CD4-positive, alpha-beta T cell treated with Interleukin-6 for 4 hours (primary cell): ENCODE measurements at regions not wholly inside any gene's neighbourhood (a gene's known extent, or its start where the extent isn't known, plus 50 kb on each side); places are given as distances from the start of the nearest gene placed in this dataset.

Source experiments
- DNase-seq: peaks from one replicate; pipeline ENCODE4 v3.0.0-alpha.2; 2020; ENCODE audit warnings: mixed read lengths

DNA sequence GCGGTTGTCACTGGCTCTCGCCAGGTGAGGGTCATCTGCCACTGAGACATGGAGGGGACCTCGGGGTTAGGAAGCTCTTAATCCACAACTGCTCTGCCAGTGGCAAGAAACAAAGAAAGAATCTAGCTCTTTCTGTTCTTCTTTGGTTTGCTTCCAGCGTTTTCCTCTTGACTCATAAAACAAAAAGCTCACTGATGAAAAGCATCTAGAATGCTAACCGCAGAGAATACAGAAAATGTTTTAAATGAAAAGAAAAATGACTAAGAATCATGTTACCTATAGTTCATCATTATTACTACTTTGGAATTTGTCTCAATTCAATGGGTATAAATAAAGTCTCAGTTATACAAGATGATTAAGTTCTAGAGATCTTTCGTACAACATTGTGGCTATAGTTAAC is 274.8 kb upstream of the TENM3 start:
- no peak for DNase-seq

DNA sequence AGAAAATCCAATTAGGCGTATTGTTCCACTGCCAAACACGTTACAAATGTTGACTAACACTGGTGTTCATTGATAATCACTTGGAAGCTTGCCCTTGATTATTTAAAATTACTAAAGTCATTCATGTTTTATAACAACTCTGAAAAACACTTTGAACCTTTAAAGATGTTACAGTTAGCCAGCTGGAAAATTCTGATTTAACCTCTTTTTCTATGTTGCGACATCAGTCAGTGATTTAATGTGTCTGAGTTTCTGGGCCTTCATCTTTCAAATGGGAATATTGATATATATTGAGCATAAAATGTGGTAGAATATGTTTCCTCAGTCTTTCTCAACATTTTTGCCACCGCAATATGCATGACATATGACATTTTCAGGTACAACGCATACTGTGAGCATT is 274.1 kb upstream of the TENM3 start:
- DNase-seq, result no peak

DNA sequence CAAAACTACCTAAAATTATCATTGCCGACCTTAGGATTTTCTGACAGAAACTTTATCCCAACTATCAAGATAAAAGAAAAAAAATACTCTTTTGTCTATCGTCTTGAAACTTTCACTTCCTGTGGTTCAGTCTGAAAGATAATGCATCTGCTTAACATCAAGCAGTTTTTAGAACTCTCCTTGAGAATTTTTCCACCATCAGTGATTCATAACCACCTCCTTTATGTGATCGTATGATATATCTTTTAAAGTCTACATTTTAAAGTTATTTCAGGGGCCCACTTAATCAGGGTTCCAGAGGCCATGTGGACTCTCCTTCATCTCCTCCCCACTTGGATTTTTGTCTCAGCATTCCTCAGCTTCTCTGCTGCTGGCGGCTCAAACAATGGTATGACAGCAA is 272.8 kb upstream of the TENM3 start:
- no peak for DNase-seq

DNA sequence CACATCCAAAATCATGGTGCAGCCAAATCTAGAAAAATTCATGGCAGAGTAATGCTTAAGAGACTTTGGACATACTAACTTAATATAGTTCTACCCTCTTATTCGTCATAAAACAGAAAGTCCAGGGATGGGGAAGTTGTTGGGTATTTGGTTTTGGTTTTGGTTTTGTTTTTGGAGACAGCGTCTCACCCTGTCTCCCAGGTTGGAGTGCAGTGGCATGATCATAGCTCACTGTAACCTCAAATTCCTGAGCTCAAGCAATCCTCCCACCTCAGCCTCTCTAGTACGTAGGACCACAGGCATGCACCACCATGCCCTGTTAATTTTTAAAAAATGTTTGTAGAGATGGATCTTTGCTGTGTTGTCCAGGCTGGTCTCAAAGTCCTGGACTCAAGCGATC is 271.8 kb upstream of the TENM3 start:
- DNase-seq, result no peak

DNA sequence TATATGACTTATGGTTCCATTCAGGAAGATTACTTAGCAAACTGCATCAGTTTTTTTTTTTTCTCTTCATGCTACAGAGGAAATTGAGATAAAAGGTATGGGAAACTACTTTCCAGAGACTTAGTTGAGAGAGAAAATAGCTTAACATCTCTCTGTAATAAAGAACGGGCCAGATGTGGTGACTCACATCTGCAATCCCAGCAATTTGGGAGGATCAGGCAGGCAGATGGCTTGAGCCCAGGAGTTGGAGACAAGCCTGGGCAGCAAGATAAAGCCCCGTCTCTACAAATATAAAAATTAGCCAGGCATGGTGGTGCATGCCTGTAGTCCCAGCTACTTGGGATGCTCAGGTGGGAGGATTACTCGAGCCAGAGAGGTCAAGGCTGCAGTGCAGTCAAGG is 271.2 kb upstream of the TENM3 start:
- no peak for DNase-seq

DNA sequence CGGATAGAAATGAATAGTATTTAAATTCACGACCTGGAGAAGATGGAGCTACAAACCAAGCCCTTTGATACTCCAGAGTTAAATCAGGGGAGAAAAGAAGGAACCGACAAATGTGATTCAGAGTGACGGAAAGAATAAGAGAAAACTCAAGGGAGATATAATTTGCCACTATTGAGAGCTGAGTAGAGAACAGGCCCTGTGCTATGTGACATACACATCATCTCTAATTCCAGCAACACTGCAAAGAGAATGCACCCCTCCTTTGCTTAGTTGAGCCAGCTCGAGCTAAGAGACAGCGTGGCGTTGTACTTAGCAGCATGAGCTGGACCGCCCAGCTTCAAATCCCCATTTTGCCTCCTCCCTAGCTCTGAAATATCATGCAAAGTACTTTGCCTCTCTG is 266.4 kb upstream of the TENM3 start:
- no peak for DNase-seq

DNA sequence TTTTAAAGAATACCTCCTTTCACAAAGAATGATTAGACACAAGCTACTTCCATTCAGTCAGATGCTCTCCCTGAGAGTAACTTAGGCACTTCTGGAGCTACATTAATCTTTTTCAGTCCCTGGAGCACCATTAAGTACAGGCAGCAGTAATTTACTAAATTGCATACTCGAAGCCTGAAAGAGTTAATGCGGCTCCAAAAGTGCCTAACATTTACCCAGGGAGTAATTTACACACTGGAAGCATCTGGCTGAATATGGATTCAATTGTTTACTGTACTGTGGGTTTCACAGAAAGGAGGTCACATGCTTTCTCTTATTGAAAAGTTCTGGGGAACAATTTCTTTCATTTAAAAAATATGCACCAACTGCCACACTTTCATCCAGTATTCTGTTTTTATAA is 260.8 kb upstream of the TENM3 start:
- DNase-seq, result no peak

DNA sequence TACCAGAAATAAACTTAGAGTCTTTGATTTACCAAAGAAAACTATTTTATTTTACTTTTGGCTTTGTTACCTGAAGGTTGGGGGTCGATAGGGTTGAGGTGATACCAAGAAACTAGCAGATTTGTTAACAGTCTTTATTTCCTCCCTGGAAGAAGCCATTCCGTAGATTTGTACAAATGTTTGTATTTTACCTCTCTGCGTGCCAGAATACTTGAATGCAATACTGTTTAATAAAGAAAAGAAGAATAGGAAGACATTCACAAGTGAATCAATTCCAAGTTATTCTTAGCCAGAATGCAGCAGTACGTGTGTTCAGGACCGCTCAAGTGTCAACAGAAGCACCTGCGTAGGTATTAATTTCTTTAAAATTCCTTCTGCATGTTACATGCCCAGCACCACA is 260.3 kb upstream of the TENM3 start:
- DNase-seq, result no peak

DNA sequence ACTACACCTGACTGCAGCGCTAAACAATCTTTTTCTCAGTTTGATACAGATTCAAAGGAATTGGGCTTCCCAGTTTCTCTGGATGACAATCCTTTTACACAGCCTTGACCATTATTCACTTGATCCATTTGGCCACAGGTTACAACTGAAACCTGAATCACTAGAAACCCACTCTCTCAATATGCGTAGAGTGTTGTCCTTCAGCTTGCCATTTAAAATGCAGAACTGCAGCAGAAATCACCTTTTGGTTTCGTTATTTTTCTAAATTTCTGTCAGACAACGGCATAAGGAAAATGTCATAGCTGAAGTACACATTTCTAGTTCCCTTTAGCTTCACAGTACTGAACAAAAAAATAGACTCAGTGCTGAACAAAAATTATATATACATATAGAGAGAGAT is 255.8 kb upstream of the TENM3 start:
- DNase-seq, result no peak

DNA sequence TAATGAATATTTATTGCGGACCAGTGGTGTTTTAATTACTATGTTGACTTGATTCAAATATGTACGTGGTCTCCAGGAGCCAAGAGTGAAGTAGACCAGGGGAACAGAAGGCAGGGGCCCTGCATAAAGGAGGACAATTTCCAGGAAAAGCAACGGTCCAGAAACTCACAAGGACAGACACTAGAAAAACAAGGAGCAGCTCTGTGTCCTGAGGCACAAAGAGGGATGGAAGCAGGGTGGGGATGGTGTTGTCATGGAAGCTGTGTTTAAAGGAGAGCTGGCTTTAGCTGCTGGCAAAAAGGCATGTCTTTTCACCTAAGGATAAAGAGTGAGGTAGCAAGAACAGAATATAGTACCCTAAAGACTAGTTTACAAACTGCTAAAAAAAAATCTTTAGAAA is 254.1 kb upstream of the TENM3 start:
- DNase-seq, result no peak

DNA sequence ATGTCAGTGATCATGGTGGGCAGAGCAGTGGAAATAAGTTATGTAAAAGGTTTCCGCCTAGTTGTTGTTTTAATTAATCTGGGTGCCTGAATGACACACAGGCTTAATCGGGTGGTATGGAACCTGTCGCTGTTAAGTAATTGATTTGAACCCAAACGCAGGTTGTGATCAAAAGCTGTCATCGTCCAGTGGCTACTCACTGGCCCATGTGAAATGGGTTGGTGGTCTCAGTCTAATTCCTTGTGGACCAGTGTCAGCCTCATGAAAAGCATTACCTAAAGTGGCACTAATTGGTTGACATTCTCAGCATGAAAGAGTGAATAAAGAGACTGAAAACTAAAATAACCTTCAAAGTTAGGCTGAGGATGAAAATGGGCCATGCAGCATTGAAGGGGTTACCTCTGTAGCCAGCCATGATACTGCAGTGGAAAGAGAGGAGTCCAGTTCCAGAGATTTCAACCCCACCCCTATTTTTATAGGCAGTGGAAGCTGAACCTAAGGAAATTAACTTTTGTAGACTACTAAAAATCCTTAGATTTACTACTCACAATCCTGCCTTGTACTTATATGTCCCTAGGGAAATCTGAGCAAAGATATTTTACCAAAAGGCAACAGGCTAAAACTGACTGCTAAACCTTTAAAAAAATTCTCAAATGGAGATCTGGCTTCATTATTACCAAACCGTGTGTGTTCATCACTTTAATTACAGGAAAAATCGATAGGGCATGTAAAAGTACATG is 251.7 kb upstream of the TENM3 start:
- DNase-seq, result no peak

DNA sequence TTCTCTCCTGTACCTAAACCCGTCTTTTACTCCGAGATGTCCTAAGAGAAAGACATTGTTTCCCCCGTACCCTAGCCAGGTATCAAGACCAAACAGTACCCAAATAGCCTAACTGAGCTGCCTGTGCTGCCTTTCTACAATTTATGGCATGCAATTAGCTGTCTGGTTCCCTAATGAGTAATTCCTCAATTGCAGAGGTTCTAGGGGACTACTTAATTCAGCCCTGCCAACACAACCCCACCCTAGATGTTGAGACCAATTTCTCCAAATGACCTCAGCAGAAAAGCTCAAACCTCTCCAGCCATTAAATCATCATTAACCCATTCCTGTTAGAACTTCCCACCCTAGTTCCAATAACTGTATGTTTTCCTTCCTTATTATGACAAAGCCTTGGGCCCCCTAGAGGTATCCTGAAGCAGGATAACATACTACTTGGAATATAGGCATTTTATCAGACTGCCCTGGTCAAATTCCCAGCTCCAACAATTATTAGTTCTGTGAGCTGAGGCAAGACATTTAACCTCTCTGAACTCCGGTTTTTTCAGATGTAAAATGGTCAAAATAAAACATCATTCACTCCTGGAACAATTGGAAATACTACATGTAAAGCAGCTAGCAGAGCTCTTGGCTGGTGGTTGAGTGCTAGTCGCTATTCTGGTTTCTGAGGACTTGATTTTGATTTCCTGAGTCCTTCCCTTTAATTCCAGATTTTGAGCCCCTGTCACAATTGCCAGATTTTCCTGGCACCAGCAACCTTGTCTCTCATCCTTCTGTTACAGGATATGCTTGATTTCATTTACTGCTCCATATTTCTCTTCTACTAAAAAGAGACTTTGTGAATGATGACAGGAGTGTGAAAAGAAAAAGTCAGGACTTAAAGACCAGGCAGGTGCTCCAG is 244.6 kb upstream of the TENM3 start:
- DNase-seq, result no peak

DNA sequence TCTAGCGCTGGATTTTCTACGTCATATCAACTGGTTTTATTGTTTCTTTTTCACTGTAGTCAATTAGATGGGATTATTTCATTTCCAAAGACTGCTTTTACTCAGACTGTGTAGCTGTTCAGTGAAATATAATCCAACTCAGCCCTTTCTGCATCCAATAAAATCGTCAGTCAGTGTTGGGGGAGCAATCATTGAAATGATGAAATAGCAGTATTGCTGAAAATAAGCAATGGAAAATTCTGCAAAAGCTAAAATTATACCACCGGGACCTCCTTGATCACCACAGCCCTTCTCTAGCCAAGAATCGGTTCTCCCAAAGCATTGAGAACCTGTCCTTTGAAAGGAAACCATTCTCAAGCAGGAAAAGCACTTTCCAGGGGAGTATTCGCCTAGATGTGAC is 243.1 kb upstream of the TENM3 start:
- DNase-seq, result no peak

DNA sequence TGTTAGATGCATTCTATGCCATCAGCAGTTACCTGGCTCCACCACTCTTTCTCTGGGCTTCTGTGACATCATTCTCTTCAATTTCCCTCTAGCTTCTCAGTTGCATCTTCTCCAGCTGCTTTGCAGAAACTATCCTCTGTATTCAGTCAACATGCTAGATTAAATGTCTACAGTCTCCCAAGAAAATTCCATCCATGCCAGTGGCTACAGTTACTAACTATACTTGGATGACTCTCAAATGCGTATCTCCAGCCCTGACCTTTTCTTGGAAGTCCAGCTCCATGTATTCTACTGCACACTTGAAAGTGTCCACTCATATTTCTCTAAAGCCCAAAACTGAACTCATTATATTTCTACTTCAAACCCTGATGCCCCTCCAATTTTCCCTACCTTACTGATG is 232.3 kb upstream of the TENM3 start:
- no peak for DNase-seq

DNA sequence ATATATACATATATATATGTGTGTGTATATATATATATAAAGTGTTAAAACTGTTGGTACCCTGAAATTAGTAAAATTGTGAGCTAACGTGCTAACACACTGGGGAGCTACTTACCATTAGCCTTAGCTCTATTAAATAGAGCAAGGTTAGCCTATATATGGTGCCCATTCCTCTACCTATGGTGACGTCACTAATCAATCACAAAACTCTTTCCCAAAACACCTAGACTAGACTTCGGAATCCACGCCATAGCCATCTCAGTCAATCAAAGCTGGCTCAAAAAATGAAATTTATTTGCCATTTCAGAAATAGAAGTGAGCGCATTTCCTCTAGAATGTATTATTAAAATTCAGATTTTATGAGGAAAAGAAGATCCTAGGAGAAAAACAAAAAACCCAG is 229.0 kb upstream of the TENM3 start:
- no peak for DNase-seq

DNA sequence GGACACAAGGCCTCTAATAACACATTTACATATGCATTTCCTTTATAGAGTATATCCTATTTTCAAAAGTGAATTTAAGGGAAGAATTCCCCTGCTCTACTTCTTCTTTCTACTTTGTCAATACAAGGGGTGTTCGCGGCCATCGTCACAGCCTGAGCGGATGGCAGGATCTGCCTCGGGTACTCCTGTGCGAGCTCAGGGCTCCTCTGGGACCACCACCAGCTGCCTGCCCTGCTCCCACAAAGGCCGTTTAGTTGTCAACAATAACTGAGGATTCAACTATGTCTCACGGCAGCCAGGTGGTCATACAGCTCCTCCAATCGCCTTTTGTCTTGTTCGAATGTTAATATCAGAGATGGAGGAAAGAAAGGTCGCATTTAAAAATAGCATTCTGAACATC is 228.2 kb upstream of the TENM3 start:
- DNase-seq, result no peak

DNA sequence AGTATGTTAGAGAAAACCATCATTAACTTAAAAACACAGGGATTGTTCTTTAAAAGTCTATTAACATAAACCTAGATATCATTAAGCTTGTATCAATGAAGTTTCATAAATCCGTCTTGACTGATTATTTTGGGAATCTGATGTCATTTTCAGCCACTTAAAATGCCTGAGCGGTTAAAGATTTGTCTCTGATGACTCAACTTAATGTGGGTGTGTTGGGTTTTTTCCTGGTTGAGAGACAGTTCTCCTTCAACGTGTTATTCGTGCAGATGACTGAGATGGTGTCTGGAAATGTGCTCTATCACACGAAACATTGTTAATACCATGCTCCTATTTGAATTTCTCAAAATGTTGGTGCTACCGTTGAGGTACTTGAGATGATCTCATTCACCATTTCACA is 227.3 kb upstream of the TENM3 start:
- DNase-seq, result no peak

DNA sequence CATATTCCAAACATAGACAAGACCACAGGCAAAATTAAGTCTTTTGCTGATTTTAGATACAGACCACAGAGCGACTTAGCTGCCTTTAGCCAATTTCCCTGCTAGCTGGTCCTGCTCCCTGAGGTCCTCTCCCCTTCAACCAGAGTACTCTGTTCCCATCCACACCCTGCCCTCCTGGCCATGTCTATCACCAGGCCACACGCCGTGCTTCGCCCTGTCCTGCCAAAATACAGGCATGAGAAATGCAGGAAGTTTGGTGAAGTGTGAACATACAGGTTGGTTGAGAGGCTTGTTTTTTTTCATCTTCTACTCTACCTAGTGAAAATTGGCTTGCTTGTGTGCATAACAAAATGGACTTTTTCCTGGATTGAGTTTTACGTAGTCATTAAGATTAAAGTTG is 226.2 kb upstream of the TENM3 start:
- no peak for DNase-seq

DNA sequence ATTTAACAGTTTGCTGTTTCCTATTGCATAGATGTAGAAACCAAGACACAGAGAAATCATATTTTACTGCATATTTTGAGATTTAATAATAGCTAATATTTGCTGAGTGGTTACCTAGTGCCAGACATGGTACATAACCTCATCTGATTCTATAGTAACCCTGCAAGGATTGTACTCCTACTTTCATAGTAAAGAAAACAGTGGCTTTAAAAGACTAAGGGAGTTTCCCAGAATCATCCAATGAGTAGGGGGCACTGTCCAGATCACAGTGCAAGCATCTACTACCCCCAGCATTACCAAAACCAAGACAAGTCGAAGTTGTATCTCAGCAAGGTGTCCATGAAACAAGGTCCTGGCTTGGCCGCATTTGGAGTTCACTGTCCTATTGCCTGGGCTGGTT is 224.5 kb upstream of the TENM3 start:
- no peak for DNase-seq

DNA sequence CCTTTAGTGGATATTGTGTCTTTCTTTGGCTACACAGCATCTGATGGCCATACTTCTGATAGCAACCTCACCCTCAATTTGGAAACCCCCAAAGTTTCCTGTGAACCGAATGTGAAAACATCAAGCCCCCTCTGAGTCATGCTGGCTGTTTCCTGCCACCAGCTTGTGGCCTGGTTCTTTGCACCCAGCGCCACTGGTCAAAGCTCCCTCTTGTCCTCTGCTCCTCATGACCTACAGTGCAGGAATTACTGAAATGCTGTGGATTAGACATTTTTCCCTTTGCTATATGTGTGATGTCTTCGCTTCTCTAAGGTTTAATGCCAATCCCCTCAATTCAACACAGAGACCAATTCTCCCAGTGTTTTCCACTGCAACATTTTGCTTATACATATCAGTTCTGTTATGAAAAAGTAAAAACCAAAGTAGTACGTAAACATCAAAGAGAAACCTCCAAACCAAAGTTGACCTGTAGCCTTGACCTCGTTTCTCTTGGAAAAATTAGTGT is 224.0 kb upstream of the TENM3 start:
- no peak for DNase-seq

DNA sequence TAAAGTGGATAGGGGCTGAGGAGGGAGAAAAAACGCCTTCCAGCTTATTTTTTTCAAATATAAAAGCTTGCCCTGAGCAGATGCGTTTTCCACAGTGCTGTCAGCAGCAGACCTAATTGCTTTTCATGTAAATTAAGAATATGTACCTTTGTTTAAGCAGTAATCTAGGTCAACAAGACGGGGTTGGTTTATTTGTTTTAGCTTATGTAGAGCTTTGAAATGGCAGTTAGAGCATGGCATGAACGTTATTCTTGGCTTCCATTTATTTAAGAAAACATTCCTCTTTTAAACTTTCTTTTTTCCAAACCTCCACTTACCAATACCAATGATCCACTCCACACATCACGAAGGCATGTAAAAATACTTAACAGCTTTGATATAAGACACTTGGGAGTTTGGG is 220.3 kb upstream of the TENM3 start:
- no peak for DNase-seq

DNA sequence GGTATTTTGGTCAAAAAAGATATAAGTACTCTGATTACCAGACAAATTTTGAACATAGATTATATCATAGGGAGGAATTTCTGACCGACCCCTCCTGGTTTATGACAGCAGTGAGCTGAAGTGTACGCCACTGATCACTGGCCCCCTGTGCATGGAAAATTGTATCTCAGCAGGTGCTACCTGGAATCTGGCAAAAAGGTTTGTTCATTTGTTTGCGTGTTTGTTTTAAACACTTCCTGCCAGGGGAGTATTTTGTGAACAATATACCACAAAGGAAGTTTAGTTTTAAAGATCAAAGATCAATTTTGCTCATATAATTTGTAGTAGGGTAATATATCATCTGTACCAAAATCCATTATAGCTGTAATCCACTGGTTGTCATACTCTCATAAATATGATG is 219.7 kb upstream of the TENM3 start:
- no peak for DNase-seq

DNA sequence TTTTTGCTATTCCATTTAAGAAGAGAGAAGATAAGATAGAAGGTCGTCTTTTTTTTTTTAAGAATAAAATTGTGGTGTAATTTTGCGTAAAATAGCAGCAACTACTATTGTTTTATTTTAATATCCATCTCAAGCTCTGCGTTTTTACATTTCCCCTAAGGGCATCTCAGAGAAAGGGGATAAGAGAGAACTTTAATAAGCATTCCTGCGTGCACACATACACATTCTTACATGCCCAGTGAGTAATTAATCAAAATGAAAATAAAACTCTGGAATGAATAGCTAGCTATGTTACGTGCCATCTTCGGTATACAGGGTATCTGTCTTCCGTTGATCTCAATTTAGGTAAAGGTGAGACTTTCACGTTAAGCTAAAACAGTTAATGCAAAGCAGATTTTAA is 200.3 kb upstream of the TENM3 start:
- DNase-seq, result no peak

DNA sequence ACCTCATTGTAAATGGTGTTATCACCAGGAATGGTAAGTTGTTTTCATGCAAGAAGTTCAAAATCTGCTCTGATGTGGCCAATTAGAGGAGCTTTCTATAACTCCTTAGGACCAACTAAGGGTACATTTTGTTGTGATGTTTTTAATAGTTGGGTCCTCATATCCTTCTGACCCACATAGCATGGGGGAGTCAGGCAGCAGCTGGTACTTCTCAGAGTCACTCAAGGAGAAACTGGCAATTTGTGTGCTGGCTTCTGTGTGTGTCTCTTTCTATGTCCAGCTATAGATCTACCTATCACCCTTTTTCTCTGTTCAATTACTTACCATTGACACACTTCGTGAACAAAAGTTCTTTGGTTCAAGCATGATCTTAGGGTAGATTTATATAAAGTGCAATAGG is 194.3 kb upstream of the TENM3 start:
- no peak for DNase-seq
